SW 1271 (cell line): ENCODE measurements at regions not wholly inside any gene's neighbourhood (a gene's known extent, or its start where the extent isn't known, plus 50 kb on each side); places are given as distances from the start of the nearest gene placed in this dataset.
A peak's percentile ranks its signal among the peaks of the same experiment; 100 is the strongest.
"Not testable (repeated sequence)": the region's sequence is repeated elsewhere in the genome, so short reads cannot be mapped to it uniquely, and the experiment has no call there.

Experiments used
- DNase-seq, 2 experiments: peaks; one replicate each; lab custom pipeline; 2025; lab: John Stamatoyannopoulos, UW

DNA sequence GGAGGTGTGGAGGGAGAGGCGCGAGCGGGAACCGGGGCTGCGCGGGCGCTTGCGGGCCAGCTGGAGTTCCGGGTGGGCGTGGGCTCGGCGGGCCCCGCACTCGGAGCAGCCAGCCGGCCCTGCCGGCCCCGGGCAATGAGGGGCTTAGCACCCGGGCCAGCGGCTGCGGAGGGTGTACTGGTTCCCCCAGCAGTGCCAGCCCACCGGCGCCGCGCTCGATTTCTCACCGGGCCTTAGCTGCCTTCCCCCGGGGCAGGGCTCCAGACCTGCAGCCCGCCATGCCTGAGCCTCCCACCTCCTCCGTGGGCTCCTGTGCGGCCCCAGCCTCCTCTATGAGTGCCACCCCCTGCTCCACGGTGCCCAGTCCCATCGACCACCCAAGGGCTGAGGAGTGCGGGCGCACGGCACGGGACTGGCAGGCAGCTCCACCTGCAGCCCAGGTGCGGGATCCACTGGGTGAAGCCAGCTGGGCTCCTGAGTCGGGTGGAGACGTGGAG, 141.4 kb downstream of the SPRY1 start:
- not testable (repeated sequence) for DNase-seq

DNA sequence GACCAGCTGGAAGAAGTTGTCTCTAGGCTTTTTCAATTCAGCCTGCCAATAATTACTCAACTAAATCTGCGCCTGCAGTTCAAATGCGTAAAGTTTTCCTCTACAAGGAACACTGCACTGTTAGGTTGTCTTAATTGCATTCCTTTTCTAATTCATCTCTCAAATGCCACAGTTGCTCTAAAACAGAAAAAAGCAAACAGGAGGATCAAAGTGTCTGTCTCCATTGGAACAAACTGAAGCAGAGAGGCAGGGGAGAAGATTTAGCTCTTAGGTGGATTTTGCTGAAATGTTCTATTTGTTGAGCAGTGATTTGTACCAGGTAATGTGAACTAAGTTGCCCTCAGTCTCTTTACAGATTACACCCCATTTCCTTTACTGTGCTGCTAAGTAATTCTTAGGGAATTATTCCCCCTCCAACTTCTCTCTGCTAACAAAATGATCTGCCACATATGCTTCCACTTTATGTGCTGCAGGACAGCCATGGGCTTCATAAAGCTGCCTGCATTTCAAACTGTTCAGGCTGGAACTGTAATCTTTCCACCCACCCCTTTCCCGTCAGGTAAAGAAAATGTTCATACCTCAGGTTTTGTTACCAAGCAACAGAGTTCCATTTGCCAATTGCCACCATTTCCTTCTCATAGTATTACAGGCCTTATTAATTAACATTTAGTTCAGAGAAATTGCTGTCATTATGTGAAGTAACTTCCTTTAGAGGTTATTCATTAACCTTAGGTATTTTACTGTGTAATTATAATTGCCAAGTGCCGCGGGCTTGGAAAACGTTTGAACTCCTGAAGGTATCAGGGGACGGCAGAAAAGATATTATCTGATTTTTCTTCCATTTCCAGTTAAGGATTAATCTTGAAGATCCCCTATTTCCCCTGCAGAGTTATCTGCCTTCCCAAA, 149.3 kb downstream of the SPRY1 start:
- no peak for DNase-seq

DNA sequence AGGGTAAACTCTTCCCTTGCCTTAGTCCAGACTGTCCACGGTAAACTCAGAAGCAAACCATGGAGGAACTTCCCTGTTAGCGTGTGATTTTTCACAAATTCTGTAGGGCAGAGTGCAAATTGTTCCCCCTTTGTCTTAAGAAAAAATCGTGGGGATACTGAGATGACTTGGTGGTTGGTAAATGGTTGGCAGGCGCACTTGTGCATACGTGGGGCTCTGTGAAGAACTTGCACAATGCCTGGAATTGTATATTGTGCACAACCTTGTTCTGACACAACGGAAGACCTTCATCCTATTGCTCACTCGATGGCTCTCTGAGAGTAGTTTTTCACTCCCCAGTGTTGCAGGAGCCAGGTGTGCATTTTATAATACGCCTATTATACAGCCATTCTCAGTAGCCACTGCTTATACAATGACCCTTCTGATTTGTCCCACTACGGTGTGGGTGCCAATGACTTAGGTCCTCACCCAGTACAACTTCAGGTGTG, 150.0 kb downstream of the SPRY1 start:
- no peak for DNase-seq

GRCh38 chr4:123547216-123548165, 150.9 kb downstream of the SPRY1 start:
- no peak for DNase-seq

DNA sequence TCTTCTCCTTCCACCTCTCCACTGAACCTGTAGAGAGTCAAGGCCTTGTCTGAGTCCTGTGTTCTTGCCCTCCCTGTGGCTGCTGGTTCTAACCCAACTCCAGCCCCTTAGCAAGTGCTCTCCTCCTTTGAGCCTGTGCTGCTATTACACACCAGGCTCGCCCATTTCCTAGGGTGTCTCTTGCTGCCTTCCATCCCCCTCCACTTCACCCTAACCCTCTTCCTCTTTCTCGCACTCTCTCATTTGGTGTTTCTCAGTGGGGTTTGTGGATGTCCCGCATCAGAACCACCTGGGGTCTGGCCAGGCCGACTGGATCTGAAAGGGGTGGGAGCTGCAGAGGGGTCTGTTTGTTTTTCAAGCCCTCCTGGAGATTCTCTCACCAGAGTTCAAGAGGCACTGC, 156.7 kb downstream of the SPRY1 start:
- no peak for DNase-seq

DNA sequence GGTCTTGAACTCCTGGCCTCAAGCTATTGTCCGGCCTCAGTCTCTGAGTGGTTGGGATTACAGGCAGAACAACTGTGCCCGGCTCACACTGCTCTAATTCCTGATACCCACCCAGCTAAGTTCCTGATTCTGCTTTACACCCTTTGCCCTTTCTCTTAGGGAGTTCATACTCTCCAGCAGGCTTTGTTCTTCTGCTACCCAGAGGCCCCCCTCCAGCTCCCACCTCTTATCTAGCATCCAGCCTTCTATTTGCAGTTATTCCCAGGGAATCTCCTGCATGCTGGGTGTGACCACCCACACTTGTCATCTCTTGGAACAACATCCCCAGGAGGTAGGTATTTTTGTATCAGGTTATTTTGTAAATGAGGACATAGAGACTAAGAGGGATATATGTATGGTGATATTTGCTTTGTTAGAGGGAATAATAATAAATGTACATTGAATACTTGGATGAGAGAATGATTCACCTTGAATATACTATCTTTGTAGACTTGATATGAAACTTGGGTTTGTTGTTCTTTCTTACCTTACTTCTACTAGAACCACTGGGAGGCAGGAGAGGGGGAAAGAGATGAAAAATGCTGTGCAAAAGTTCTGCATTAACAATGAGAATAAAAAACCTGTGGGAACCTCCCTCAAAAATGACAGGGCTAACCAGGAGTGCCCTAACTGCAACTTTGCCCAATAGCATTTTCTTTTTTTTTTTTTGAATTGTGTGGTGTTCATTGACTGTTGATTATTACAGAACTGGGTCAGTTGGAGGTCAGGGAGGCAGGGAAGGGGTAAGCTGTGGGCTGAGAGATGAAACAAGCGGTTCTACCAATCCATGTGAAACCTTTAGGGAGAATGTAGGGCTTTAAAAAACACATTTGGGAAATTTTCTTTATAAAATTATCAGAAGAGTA, 157.4 kb downstream of the SPRY1 start:
- DNase-seq: no peak

- DNase-seq: no peak
These were observed 158.2 kb downstream of the SPRY1 start for GRCh38 chr4:123554801-123555232.

- no peak for DNase-seq
These were observed 158.7 kb downstream of the SPRY1 start for GRCh38 chr4:123555233-123555806.

DNA sequence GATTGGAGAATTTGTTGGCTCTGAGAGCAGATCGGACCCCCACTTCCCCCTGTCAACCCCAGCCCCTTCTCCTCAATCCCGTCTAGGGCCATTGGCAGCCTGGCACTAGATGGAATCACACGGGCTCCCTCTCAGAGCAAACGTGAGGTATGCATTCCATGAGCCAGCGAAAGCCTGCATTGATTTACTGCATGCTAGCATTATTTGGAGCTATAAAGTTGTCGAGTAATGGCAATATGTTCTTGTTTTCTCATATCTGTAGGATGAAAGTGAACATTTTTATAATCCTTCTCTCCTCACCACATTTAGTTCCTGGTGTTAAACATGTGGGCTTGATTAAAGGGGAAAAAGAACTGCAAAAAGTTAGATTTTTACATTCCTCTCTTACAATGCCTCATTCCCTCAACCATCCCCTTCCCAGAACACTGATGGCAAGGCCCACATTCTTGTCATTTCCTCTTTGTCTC, 159.2 kb downstream of the SPRY1 start:
- DNase-seq: no peak

DNA sequence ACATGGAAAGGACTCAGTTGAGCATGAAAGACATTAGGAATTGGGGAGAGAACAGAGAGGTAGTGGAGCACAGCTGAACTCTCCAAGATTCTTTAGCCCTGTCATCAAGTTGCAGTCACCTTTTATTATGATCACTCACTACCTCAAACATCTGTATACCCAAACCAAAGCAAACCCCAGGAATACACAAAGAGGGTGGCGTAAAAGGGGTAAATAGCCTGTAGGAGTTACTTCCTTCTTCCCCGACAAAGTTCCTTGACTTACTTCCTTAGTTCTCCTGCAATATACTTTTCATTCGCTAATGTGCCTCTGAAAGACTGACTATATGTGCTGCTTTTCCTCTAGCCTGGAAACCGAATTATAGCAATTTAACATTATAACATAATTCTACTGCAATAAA, 159.9 kb downstream of the SPRY1 start:
- DNase-seq: no peak

DNA sequence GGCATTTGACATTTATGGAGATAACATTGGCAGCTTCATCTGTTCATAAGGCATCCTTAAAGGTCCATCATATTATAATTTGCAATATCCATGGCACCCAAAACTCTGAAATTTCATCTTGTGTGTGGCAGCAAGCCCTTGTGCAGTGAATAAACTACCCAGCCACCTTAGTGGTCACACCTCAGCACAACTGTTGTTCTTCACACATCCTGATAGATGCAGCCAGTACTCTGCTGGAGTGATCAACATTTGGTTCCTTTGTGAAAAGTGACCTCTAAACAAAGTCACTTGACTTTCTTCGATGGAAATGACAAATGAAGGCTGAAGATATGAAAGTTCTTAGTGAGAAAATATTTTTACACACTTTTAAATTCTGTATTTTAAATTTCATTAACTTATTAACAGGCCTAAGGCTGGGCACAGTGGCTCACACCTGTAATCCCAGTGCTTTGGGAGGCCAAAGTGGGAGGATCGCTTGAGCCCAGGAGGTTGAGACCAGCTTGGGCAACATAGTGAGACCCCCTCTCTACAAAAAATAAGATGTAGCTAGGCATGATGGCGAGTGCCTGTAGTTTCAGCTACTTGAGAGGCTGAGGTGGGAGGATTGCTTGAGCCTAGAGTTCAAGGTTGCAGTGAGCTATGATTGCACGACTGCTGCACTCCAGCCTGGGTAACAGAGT, 161.4 kb downstream of the SPRY1 start:
- no peak for DNase-seq

DNA sequence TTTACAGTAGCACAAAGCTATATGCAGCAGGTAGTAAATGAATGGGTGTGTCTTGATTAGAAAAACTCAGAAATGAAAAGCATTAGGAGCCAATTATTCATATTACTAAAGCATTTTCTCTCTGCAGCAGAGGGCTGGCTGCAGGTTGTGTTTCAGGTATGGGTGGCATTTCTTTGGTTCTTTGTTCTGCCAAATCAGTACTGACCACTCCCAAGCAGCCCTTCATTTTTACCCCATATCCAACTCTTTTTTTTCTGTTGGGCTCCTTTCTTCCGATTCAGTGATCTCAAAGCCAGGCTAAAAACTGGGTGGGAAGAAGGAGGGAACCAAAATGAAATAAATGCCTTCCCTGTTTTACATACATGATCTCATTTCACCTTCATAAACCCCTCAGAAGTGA, 162.3 kb downstream of the SPRY1 start:
- DNase-seq: no peak

DNA sequence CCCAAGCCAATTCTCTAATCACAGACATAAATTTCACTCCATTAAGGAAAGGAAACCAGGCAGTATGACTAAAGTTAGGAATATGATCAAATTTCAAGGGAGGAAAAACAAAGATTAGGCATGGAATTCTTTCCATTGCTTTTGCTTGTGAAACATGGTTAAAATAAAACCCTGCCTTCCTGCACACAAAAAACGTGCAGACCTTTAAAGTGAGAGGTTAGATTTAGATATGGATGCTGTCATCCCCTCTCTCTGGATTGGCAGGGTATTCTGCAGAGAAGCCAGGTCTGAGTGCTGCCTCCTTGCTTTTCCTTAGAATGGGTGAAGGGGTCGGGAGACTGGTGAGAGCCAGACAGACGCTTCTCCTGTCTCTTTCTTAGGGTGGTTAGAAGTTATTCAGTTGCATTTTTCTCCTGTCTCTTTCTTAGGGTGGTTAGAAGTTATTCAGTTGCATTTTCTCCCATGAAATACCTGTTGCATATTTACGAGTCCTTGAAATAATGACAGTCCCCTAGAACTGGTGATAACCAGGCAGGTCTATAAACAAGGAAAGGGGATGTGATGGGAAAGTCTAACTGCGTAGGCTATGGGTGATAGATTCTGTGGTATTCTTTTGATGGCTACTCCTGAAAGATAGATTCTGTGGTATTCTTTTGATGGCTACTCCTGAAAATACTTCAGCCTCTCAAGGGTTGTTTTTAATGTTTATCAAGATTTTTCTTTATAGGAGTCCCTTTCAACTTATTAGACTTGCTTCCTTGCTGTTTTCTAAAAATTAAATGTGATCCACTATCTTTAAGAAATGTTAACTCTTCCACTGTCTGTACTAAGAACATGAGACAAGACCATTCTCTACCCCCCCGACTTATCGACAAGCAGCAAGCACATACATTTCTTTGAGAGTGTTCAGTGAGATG, 163.6 kb downstream of the SPRY1 start:
- DNase-seq: no peak

DNA sequence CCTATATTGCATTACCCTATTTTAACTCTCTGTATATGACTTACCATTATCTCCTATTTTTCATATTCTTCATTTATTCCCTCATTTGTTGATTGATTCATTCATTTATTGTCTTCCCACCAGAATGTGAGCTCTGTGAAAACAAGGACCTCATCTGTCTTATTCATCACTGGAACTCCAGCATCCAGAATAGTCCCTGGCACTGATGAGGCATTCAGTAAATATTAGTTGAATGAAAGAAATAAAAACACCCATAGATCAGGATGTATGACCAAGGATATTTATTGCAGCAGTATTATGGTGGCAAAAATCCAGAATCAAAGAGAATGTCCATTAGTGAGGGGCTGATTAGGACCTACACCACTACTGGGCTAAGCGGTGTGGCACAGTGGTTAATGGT, 164.9 kb downstream of the SPRY1 start:
- no peak for DNase-seq

- DNase-seq: no peak
These were observed 166.6 kb downstream of the SPRY1 start for GRCh38 chr4:123562994-123563750.

- peak; percentile 56 to 78 for DNase-seq
These were observed 168.3 kb downstream of the SPRY1 start for GRCh38 chr4:123564758-123565346.

- no peak for DNase-seq
These were observed 172.3 kb downstream of the SPRY1 start for GRCh38 chr4:123568936-123569335.

- no peak for DNase-seq
These were observed 172.9 kb downstream of the SPRY1 start for GRCh38 chr4:123569541-123569940.
